DMS53 treated with DMSO at 0.1 percent for 48 hours (cell line): ENCODE measurements at regions not wholly inside any gene's neighbourhood (a gene's known extent, or its start where the extent isn't known, plus 50 kb on each side); places are given as distances from the start of the nearest gene placed in this dataset.
A peak's percentile ranks its signal among the peaks of the same experiment; 100 is the strongest.
"Not testable (repeated sequence)": the region's sequence is repeated elsewhere in the genome, so short reads cannot be mapped to it uniquely, and the experiment has no call there.

Experiments used
- DNase-seq: peaks from one replicate; lab custom pipeline; 2025; ENCODE audit not compliant: unreplicated experiment; lab: John Stamatoyannopoulos, UW

GRCh38 chr3:145316253-145316652, 844.7 kb downstream of the PLOD2 start:
- DNase-seq: peak; percentile 11

GRCh38 chr3:145326666-145327065, 834.3 kb downstream of the PLOD2 start:
- no peak for DNase-seq

GRCh38 chr3:145333427-145333826, 827.6 kb downstream of the PLOD2 start:
- not testable (repeated sequence) for DNase-seq

- DNase-seq: no peak
Observed at GRCh38 chr3:145333931-145334330, 827.1 kb downstream of the PLOD2 start.

GRCh38 chr3:145355206-145355605, 805.8 kb downstream of the PLOD2 start:
- DNase-seq: no peak

GRCh38 chr3:145357453-145357852, 803.5 kb downstream of the PLOD2 start:
- DNase-seq: no peak

GRCh38 chr3:145359040-145359439, 801.9 kb downstream of the PLOD2 start:
- no peak for DNase-seq

GRCh38 chr3:145368748-145369147, 792.2 kb downstream of the PLOD2 start:
- no peak for DNase-seq

GRCh38 chr3:145370870-145371269, 790.1 kb downstream of the PLOD2 start:
- DNase-seq: no peak

- no peak for DNase-seq
Observed at GRCh38 chr3:145377301-145377700, 783.7 kb downstream of the PLOD2 start.

GRCh38 chr3:145383416-145383815, 777.6 kb downstream of the PLOD2 start:
- DNase-seq: no peak

- DNase-seq: no peak
Observed at GRCh38 chr3:145384307-145384706, 776.7 kb downstream of the PLOD2 start.

GRCh38 chr3:145387211-145387610, 773.8 kb downstream of the PLOD2 start:
- no peak for DNase-seq

GRCh38 chr3:145395421-145395820, 765.6 kb downstream of the PLOD2 start:
- DNase-seq: no peak

- no peak for DNase-seq
Observed at GRCh38 chr3:145411605-145412004, 749.4 kb downstream of the PLOD2 start.

- no peak for DNase-seq
Observed at GRCh38 chr3:145417678-145418077, 743.3 kb downstream of the PLOD2 start.

- no peak for DNase-seq
Observed at GRCh38 chr3:145422556-145422955, 738.4 kb downstream of the PLOD2 start.

- DNase-seq: no peak
Observed at GRCh38 chr3:145427355-145427754, 733.6 kb downstream of the PLOD2 start.

- no peak for DNase-seq
Observed at GRCh38 chr3:145429546-145429945, 731.4 kb downstream of the PLOD2 start.

GRCh38 chr3:145448436-145448835, 712.5 kb downstream of the PLOD2 start:
- no peak for DNase-seq

- DNase-seq: no peak
Observed at GRCh38 chr3:145450018-145450682, 710.8 kb downstream of the PLOD2 start.

- DNase-seq: no peak
Observed at GRCh38 chr3:145457825-145458552, 703.0 kb downstream of the PLOD2 start.

GRCh38 chr3:145459681-145460080, 701.3 kb downstream of the PLOD2 start:
- not testable (repeated sequence) for DNase-seq
